Hypothalamus (tissue), 51 donors: ENCODE measurements at regions not wholly inside any gene's neighbourhood (a gene's known extent, or its start where the extent isn't known, plus 50 kb on each side); places are given as distances from the start of the nearest gene placed in this dataset.
"Not testable (repeated sequence)": the region's sequence is repeated elsewhere in the genome, so short reads cannot be mapped to it uniquely, and the experiment has no call there.

Experiments
- DNase-seq, 51 donors: peaks; one replicate each; lab custom pipeline; 2025; lab: John Stamatoyannopoulos, UW

DNA sequence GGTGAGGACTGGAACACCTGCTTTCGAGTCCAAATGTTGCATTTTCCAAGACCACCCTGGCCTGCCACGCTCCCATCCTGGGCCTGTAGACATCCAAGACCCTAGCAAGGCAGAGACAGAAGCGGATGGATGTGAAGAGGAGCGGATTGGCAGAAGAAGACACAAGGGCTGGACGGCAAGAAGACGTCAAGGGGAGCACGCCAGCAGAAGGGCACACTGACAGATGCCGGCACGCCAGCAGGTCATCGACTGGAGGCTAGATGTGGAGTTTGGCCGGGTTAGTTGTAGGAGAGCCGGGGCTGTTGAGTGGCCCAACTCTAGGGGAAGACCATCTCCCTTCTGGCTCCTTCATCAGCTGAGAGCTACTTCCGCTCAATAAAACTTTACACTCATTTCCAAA, 251.6 kb downstream of the ZWINT start:
- DNase-seq: no peak

DNA sequence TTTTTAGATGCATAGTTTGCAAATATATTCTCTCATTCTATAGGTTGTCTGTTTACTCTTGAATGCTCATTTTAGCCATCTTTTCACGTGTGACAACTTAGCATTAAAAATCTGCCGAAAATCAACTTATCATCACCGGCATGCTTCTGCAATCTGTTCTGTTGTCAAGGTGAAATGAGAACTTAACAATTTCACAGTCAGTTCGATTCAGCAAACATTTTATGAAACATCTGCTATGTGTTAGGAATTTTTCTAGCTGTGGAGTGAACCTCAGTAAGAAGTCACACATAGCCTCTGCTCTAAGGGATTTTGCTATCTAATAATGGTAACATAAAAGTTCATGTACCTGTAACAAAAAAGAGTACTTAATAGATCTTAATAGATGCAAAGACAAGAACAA, 256.1 kb downstream of the ZWINT start:
- DNase-seq: no peak

DNA sequence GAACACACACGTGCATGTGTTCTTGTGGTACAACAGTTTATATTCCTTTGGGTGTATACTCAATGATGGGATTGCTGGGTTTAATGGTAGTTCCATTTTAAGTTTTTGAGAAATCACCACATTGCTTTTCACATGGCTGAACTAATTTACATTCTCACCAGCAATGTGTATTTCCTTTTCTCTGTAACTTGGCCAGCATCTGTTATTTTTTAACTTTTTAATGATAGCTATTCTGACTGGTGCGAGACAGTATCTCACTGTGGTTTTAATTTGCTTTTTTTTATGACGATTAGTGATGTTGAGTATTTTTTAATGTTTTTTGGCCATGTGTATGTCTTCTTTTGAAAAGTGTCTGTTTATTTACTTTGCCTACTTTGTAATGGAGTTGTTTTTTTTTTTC, 256.6 kb downstream of the ZWINT start:
- no peak for DNase-seq

DNA sequence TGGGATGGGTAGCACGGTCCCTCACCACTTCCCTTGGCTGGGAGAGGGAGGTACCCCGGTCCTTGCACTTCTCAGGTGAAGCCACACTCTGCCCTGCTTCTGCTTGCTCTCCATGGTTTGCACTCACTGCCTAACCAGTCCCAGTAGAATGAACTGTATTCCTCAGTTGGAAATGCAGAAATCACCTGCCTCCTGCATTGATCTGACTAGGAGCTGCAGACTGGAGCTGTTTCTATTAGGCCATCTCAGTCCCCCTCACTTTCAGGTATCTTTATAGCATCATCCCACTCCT, 264.9 kb downstream of the ZWINT start:
- no peak for DNase-seq

DNA sequence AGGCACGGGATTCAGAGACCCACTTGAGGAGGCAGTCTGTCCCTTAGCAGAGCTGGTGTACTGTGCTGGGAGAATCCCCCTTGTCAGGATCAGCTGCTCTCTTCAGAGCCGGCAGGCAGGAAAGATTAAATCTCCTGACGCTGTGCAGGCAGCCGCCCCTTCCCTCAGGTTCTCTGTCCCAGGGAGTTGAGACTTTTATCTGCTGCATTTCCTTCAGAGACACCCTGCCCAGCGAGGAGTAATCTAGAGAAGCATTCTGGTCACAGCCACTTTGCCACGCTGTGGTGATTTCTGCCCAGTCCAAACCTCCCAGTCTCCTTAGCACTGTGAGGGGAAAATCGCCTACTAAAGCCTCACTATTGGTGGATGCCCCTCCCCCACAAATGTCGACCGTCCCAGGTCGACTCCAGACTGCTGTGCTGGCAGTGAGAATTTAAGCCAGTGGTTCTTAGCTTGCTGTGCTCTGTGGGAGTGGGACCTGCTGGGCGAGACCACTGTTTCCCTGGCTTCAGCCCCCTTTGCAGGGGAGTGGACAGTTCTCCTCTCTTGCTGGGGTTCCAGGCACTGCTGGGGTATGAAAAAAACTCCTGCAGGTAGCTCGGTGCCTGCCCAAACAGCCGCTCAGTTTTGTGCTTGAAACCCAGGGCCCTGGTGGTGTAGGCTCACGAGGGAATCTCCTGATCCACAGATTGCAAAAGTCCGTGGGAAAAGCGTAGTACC, 265.4 kb downstream of the ZWINT start:
- no peak for DNase-seq

DNA sequence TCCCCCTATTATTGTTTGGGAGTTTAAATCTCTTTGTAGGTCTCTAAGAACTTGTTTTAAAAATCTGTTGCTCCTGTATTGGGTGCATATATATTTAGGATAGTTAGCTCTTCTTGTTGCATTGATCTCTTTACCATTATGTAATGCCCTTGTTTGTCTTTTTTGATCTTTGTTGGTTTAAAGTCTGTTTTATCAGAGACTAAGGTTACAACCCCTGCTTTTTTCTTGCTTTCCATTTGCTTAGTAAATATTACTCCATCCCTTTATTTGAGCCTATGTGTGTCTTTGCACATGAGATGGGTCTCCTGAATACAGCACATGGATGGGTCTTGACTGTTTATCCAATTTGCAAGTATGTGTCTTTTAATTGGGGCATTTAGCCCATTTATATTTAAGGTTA, 267.4 kb downstream of the ZWINT start:
- DNase-seq: not testable (repeated sequence)

DNA sequence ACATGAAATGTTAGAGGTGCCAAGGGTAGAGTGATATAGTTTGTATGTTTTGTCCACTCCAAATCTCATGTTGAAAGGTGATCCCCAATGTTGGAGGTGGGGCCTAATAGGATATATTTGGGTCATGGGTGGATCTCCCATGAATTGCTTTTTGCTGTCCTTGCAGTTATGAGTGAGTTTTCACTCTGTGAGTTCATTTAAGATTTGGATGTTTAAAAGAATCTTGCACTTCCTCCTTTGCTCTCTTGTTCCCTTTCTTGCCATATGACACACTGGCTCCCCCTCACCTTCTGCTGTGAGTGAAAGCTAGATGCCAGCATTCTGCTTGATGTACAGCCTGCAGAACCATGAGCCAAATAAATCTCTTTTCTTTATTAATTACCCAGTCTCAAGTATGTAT, 269.2 kb downstream of the ZWINT start:
- no peak for DNase-seq

DNA sequence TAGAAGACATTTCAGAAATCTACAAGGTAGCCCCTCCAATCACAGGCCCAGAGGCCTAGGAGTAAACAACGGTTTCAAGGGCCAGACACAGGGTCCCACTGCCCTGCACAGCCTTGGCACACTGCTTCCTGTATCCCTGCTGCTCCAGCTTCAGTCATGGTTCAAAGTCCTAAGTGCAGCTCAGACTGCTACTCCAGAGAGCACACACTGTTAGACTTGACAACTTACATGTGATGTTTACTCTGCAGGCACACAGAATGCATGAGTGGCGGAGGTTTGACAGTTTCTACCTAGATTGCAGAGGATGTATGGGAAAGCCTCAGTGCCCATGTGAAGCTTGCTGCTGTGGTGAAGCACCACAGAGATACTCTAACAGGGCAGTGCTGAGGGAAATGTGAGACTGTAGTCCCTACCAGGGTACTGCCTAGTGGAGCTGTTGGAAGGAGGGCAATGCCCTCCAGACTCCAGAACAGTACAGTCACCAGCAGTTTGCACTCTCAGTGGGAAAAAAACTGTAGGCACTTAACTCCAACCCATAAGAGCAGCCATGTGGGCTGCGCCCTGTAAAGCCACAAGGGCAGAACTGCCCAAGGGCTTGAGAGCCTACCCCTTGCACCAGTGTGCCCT, 270.0 kb downstream of the ZWINT start:
- DNase-seq: no peak

DNA sequence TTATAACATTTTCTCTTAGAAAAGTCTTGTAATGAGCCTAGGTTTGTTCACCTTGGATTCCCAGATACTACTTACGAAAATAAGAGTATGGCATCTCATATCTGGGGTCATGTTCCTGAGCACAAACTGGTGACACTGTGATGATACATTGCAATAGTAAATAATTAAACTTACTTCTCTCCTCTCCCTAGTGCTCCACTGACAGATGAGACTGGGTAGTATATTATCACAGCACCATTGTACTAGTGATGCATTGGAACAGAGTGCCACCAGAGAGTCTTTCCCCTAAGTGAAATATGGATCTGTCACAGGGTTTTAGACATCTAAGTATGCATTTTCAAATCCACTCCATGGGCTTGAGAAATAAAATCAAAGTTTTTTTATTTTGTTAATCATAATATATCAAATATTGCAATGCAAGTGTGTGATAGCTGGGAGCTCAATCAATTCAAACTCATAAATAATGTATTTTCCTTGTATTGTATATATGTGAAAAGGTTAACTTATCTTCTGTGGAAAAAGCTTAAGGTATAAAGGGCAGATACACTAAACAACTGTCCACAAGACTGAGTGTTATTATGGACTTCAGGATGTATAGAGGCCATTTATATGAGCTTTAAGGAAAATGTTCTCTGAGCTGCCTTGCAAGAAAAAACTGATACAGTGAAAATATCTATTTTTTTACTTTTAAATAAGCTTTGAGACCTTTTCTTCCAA, 275.5 kb downstream of the ZWINT start:
- no peak for DNase-seq

DNA sequence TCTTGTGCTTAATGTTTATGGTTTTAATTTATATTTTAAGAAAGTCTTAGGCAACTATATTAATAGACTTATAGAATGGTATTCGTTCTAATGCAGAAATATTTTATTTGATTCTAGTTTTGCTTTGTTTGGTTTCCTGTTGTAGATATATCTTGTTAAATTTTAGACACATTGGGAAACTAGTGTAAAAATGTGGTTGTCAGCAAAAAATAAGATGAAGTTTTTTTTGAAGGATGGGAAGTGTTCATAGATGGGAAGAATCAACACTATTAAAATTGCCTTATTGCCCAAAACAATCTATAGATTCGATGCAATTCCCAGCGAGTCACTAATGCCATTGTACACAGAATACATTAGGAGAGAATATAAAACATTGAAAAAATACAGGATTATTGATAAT, 278.9 kb downstream of the ZWINT start:
- DNase-seq: no peak

DNA sequence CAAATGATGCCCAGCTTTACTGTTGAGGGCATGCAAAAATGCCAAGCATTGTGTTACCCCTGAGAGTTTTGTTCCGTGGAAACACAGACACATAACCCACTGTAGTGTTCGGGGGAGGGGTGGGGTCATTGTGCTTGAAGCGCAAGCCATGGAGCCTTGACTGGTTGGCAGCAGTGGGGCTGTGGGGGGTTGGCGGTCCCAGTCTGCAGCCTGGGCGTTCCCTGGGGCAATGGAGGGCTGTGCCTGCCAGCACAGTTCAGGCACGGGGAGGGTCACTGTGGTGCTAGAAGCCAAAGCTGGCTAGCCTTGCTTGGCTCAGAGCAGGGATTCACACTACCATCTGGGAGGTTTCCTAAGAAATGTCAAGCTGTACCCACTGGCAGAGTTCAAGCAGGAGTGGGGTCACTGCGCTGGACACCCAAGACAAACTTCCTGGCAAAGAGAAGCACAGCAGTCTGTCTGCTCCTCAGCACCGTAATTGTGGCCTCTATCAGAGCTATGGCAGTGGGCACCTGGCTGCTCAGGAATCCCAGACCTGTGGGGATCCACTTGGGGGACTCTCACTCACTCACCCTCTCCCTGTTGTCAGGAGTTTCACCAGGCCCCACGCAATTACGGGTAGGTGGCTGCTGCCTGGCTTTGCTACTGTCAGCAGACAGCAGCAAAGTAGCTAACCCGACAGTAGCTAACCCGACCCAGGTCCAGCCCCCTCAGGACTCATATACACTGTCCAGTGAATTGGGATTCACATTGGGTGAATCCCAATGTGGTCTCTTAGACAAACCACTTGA, 292.4 kb downstream of the ZWINT start:
- DNase-seq: no peak

DNA sequence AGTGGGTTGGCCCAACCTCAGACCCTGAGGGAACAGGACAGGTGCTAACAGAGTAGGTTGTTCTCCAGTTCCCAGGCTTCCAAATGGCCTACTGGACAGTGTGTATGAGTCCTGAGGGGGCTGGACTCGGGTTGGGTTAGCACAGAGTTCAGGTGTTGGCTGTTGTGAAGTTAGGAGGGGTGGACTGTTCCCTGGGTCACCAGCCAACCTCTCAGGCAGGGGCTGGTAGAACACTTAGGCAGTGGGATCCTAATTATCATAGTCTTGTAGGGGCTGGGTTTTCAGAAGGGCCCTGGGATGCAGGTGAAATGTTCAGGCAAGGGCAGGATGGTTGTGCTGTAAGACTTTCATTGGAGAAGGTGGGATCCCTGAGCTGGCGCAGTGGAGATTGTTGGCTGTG, 293.0 kb downstream of the ZWINT start:
- no peak for DNase-seq

DNA sequence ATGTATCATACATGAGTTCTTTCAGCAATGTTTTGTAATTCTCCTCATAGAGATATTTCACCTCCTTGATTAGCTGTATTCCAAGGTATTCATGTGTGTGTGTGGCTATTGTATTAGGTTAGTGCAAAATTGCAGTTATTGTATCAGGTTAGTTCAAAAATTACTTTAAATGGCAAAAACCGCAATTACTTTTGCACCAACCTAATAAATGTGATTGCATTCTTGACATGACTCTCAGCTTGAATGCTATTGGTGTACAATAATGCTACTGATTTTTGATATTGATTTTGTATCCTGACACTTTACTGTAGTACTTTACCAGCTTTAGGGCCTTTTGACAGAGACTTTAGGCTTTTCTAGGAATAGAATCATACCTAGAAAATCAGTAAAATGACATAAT, 297.4 kb downstream of the ZWINT start:
- DNase-seq: no peak

DNA sequence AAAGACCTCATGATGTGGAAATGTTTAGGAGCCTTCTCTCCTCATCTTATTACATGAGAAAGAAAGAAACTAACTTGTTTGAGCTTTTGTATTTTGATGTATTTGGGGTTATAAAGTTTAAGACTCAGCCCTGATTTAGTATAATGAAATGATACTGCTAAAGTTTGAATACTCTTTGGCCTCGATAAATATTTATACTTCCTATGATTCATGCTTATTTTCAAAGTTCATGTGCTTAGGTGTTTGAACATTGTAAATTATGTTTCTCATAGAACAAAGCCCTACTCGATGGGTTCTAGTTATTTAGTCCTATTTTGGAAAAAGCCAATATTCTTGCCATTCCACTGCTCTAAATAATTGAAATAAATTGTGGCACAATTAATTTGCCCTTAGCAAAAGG, 303.2 kb downstream of the ZWINT start:
- no peak for DNase-seq

DNA sequence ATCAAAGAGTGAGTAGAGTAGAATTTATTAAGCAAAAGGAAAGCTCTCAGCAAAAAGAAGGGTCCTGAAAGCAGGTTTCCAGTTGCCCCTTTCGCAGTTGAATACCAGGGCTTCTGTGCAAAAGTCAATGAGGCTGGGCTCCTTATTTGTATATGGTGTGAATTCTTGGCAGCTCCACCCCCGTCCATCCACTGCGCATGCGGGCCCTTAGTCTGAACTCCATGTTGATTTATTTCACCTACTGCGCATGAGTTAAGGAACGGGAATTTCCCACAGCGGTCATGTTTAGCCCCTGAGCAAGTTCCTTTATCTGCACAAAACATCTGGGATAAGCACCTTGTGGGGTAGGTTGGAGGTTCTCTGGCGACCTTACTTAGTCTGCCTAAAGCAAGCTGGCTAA, 325.6 kb downstream of the ZWINT start:
- no peak for DNase-seq

DNA sequence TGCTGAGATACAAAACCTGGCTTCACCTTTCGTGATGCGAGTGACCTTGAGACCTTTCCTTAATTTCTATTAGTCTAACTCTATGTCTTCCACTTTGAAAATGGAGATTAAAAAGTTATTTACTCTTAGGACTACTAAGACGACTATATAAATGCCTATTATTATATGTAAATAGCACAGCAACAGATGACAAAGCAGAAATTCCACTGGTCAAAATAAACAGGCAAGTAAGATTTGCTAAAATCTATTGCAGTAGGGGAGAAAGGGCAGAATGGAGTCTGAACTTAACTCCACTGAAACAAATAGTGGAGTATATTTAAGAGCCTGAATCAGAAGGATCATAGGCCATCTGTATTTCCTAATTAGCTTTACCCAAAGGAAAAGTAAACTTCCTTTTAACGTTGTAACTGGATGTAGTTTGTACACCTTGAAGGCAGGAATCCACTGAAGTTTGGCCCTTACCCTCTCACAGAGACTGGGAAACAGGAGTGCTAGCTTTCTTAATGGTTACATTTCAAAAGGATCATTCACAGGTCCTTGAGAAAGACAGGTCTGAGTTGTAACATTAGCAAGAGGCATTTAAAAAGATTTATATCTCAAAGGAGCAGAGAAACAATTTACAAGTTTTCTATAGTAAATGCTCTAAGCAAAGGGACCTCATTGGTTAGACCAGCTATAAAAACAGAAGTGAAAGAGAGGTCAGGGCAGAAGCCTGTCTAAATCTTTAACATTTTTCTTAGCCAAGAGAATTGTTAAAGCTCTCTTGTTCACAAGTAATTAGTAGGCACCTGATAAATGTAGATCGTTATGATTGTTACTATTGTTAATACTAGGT, 332.5 kb downstream of the ZWINT start:
- no peak for DNase-seq

DNA sequence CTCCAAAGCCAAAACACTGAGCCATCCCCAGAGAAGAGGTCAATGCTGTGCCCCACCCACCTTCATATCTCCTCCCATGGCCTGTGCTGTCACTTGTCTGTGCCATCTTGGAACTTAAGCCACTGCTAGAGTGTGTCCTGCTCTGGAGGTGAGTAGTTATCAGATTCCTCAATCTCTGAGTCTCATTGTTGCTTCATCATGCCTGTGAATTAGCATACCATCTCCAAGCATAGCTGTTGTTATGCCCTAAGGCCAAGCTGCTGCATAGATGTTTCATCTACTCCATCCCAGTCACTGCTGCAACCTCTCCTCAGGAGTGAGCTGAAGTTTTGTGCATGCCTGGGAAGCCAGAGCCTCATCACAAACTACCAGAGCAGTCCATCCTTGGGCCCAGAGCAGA, 349.0 kb downstream of the ZWINT start:
- no peak for DNase-seq

DNA sequence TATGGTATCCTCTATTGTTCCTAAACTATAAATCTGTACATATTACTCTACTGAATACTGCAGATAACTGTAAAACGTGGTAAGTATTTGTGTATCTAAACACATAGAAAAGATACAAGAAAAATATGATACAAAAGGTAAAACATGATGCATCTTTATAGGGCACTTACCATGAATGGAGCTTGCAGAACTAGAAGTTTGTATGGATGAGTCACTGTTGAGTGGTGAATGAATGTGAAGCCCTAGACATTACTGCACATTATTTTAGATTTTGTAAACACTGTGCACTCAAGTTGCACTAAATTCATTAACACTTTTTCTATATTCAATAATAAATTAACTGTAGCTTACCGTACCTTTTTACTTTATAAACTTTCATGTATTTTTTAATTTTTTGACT, 357.5 kb downstream of the ZWINT start:
- no peak for DNase-seq

DNA sequence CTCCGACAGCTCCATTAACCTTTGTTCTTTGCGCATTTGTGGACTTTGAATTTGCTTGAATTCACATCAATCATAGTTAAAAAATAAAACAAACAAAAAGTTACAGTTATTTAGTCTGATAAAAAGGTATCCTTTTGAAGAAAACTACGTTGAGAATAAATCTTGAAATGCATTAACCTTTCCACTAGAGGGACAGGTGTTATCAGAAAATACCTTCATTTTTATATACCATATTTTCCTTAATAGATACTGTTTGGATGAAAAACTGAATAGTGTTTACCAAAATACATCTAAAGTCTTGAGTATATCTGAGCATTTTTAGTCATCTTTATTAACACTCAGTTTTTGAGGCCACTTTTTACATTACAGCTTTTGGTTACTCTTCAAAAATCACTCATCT, 371.9 kb downstream of the ZWINT start:
- no peak for DNase-seq

DNA sequence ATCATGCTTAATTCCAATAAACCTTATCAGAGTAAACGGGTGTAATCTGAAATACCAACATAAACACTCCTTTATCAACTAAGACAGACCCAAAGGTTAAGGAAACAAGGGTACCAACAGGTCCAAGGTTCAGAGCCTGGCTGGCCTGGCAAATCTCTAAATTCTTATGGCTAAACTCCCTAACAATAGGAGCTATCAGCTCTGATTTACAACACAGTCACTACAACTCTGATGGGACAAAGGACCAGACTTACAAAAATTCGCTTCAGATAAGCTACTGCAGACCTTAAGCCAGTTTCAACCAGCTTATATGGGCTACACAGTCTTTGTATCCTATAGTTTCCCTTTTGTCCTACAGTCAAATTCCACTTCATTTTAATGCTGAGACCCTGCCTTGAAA, 381.9 kb downstream of the ZWINT start:
- no peak for DNase-seq

DNA sequence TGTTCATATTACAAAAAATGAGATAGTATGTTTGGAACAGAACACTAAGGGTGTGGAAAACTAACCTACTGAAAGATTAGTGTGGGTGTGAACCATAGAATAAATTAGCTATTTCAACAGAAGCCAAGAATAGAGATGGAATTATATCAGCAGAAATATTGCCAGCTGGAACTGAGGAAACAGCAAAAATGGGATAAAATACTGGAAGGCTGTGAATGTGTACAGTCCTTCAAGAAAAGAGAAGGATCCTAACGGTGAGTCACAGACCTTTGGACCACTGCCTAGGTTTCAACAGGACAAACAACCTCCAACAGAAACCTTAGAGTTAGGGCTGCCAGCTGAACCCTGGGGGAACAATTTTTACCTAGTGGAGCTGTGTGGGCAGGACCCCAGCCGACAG, 395.0 kb downstream of the ZWINT start:
- DNase-seq: no peak
